Fibroblast of lung (primary cell): ENCODE measurements at regions not wholly inside any gene's neighbourhood (a gene's known extent, or its start where the extent isn't known, plus 50 kb on each side); places are given as distances from the start of the nearest gene placed in this dataset.

ENCODE experiments used
- DNase-seq, 2 donors: peaks; one replicate each; pipeline versions ENCODE4 v3.0.0 to v3.0.0-alpha.2; 2010; ENCODE audit warnings: low read depth in 2 of 2
- H2AFZ ChIP-seq: 2 replicates; pipeline ENCODE4 v1.5.1; 2012; ENCODE audit warnings: low read length, control low read depth, inconsistent platforms
- H3K27ac ChIP-seq: 2 replicates; pipeline ENCODE4 v1.5.1; 2011; ENCODE audit warnings: low read length, control low read depth; ENCODE audit not compliant: insufficient read depth
- H3K27me3 ChIP-seq: 2 replicates; pipeline ENCODE4 v1.5.1; 2011; ENCODE audit warnings: mild to moderate bottlenecking, low read length; ENCODE audit not compliant: control insufficient read depth, insufficient read depth
- H3K36me3 ChIP-seq: 2 replicates; pipeline ENCODE4 v1.5.1; 2011; ENCODE audit warnings: low read length; ENCODE audit not compliant: control insufficient read depth, insufficient read depth
- H3K4me1 ChIP-seq: 2 replicates; pipeline ENCODE4 v1.5.1; 2011; ENCODE audit warnings: low read length; ENCODE audit not compliant: control insufficient read depth, insufficient read depth; ENCODE audit errors: extremely low read depth
- H3K4me2 ChIP-seq: 2 replicates; pipeline ENCODE4 v1.5.1; 2011; ENCODE audit warnings: low read length, control low read depth; ENCODE audit not compliant: insufficient read depth; ENCODE audit errors: extremely low read depth
- H3K4me3 ChIP-seq, 4 experiments: fragments of 200-600 bp in 1 of 4; sonication (generic) in 1 of 4; replicated peaks in 1 of 4; 2 replicates each; pipeline ENCODE4 v1.5.1; 2011 to 2016; ENCODE audit warnings: low read length in 4 of 4, low read depth in 3 of 4, mild to moderate bottlenecking in 3 of 4, control low read depth in 2 of 4, inconsistent platforms in 1 of 4, mixed read lengths in 1 of 4; ENCODE audit not compliant: insufficient read depth in 1 of 4; ENCODE audit errors: control extremely low read depth in 1 of 4
- H3K79me2 ChIP-seq: 2 replicates; pipeline ENCODE4 v1.5.1; 2012; ENCODE audit warnings: mild to moderate bottlenecking, low read length, inconsistent platforms; ENCODE audit not compliant: control insufficient read depth, insufficient read depth
- H3K9ac ChIP-seq: 2 replicates; pipeline ENCODE4 v1.5.1; 2011; ENCODE audit warnings: mild to moderate bottlenecking, low read length, control low read depth; ENCODE audit not compliant: insufficient read depth
- H3K9me3 ChIP-seq: 2 replicates; pipeline ENCODE4 v1.5.1; 2012; ENCODE audit warnings: low read depth, low read length; ENCODE audit not compliant: control insufficient read depth, insufficient read depth
- H4K20me1 ChIP-seq: 2 replicates; pipeline ENCODE4 v1.5.1; 2011; ENCODE audit warnings: low read length; ENCODE audit not compliant: control insufficient read depth, insufficient read depth; ENCODE audit errors: extremely low read depth
- EZH2 ChIP-seq: IDR thresholded peaks from 2 replicates; pipeline ENCODE4 v1.5.1; 2012; ENCODE audit warnings: low read length, control low read depth, mild to moderate bottlenecking; ENCODE audit errors: missing control alignments
- TF ChIP-seq, protein P1 (sequence below), 2 donors: IDR thresholded peaks in 1 of 2; conservative IDR thresholded peaks in 1 of 2; 1 replicate in 1 of 2; 2 replicates in 1 of 2; pipeline ENCODE4 v1.5.1; 2011 to 2012; ENCODE audit warnings: low read length in 2 of 2, control low read depth in 1 of 2, inconsistent platforms in 1 of 2, low read depth in 1 of 2, mild to moderate bottlenecking in 1 of 2

DNA sequence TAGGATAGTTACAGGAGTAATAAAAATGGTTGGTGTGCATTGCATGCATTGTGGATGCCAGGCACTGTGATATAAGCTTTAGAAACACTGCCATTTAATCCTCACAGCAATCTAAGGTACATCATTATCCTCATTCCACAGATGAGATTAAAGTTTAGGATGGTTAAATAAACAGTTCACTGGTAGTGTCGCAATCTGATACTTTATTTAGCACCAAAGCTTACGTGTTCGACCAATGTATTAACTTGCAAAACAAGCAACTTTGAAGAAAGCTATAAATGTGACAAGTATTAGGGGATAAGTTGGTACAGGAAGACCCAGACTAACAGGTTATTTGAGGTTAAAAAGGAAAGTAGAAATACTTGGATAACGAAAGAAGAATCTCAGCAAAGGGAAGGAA is 150.5 kb upstream of the ZNF385D start:
- Histone ChIP-seq H3K9me3 (no peaks in the 10 kb centered on the region), H3K4me2 (no peak overlapping the region), H3K27ac (no peak overlapping the region), H3K79me2 (no peaks in the 10 kb centered on the region), H3K9ac (no peak overlapping the region), H3K4me1 (no peaks in the 10 kb centered on the region), H3K27me3 (no peaks in the 10 kb centered on the region), H3K36me3 (no peaks in the 10 kb centered on the region), H2AFZ (no peak overlapping the region), H4K20me1 (no peaks in the 10 kb centered on the region), H3K4me3 (no peak overlapping the region)
- no peak for DNase-seq
- TF ChIP-seq, protein P1, sequence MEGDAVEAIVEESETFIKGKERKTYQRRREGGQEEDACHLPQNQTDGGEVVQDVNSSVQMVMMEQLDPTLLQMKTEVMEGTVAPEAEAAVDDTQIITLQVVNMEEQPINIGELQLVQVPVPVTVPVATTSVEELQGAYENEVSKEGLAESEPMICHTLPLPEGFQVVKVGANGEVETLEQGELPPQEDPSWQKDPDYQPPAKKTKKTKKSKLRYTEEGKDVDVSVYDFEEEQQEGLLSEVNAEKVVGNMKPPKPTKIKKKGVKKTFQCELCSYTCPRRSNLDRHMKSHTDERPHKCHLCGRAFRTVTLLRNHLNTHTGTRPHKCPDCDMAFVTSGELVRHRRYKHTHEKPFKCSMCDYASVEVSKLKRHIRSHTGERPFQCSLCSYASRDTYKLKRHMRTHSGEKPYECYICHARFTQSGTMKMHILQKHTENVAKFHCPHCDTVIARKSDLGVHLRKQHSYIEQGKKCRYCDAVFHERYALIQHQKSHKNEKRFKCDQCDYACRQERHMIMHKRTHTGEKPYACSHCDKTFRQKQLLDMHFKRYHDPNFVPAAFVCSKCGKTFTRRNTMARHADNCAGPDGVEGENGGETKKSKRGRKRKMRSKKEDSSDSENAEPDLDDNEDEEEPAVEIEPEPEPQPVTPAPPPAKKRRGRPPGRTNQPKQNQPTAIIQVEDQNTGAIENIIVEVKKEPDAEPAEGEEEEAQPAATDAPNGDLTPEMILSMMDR (conservative IDR thresholded peaks at IDR 0.05 in 1 of 2, IDR thresholded peaks at IDR 0.05 in 1 of 2; ENCODE audit: low read depth in 1 of 2, low read length in 2 of 2): no peak
- TF ChIP-seq EZH2: no peak

DNA sequence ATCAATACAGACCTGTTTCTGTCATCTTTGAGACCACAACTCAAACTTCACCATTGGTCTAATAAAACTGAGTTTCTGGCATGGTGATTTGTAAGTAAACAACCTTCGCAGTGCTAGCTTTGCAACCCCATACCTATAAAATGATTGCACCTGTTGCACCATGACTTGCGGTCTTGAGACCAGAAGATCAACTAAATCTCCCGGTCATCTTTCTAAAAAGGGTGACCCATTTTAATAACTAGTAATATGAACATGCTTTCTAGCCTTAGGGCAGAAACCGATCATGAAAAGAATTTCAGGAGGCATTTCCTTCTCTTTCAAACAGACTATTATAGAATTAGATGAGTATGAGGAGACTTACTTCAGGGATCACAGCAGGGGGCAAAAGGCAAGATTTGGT is 151.9 kb upstream of the ZNF385D start:
- no peak for DNase-seq
- Histone ChIP-seq H3K4me1 (no peaks in the 10 kb centered on the region), H3K79me2 (no peaks in the 10 kb centered on the region), H3K4me2 (no peak overlapping the region), H3K9me3 (no peaks in the 10 kb centered on the region), H3K27ac (no peak overlapping the region), H2AFZ (no peak overlapping the region), H3K9ac (no peak overlapping the region), H3K36me3 (no peaks in the 10 kb centered on the region), H3K27me3 (no peaks in the 10 kb centered on the region), H4K20me1 (no peaks in the 10 kb centered on the region), H3K4me3 (no peak overlapping the region)
- no peak for TF ChIP-seq EZH2
- TF ChIP-seq, protein P1 (conservative IDR thresholded peaks at IDR 0.05 in 1 of 2, IDR thresholded peaks at IDR 0.05 in 1 of 2; ENCODE audit: low read depth in 1 of 2, low read length in 2 of 2): no peak

DNA sequence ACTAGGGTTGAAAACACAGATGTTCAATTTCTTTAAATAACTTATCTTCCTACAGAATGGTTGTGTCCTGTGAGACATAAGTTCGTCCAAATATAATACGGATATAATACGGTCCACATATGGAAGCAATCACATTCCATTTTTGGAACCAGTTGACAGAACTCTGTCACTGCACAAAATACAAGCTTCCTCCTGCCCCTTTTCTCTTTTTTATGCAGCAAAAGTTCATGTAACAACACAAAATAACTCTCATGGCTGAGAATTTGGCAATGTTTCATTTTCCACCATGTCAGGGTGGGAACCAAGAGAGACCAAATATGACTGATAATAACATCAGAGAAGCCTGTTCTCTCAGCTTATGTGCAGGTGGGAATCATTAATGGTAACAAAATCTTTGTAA is 158.1 kb upstream of the ZNF385D start:
- Histone ChIP-seq H3K4me3 (no peak overlapping the region), H3K4me2 (no peak overlapping the region)
- no peak for DNase-seq

More for the DNA sequence above, 158.1 kb upstream of the ZNF385D start:
- H3K9me3 ChIP-seq: no peaks in the 10 kb centered on the region
- TF ChIP-seq, protein P1 (conservative IDR thresholded peaks at IDR 0.05 in 1 of 2, IDR thresholded peaks at IDR 0.05 in 1 of 2; ENCODE audit: low read depth in 1 of 2, low read length in 2 of 2): no peak
- no peak for TF ChIP-seq EZH2
- H2AFZ ChIP-seq: no peak overlapping the region
- H3K9ac ChIP-seq: no peak overlapping the region
- peaks cover 3% of the 10 kb centered on the region for H3K4me1 ChIP-seq
- no peaks in the 10 kb centered on the region for H4K20me1 ChIP-seq
- no peaks in the 10 kb centered on the region for H3K79me2 ChIP-seq
- no peaks in the 10 kb centered on the region for H3K27me3 ChIP-seq
- H3K27ac ChIP-seq: no peak overlapping the region
- no peaks in the 10 kb centered on the region for H3K36me3 ChIP-seq
